ENCODE measurements at regions not wholly inside any gene's neighbourhood (a gene's known extent, or its start where the extent isn't known, plus 50 kb on each side); places are given as distances from the start of the nearest gene placed in this dataset.

GRCh38 chr1:222096476-222096772 is 354.5 kb upstream of the DUSP10 start:
- DNase-seq, result no peak

GRCh38 chr1:222095606-222096475 is 354.0 kb upstream of the DUSP10 start:
- DNase-seq, result peak; percentile 75

- DNase-seq, result no peak
Observed at GRCh38 chr1:222093518-222093917, 351.6 kb upstream of the DUSP10 start.

DNA sequence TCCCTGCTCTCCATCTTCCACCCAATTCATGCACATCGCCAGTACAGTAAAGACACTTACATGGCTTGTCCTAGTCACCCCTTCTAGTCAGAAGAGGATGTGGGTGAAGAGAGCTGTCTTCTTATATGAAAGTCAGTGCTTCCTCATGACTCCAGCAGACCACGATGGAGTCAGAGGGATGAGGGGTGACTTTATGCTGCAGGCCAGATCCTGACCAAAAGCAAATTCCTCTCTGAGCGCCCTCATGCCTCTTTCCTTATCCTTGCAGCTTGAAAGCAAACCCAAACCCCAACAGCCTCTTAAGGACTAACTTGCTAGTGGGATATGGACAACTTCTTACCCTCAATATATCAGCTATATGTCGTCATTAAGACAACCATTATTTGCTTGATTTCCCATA is 348.2 kb upstream of the DUSP10 start:
- no peak for DNase-seq

- DNase-seq, result no peak
Observed at GRCh38 chr1:222087221-222087920, 345.5 kb upstream of the DUSP10 start.

DNA sequence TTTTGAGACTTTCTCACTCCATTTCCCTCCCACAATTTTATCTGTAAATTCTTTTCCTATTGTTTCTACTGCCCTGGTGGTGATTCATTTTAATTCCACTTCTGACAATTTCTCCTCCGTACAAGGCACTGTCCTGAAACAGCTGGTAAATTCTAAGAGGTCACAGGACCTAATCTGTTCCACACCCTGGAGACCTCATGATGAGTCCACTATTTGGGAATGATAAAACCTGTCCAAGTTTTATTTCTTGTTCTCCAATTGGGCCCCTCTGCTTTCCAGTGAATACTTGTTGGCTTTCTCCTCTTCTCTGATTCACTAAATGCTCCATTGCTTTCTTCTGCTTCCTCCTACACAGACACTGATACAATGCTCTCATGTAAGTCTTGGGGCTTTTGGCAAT is 343.1 kb upstream of the DUSP10 start:
- no peak for DNase-seq

DNA sequence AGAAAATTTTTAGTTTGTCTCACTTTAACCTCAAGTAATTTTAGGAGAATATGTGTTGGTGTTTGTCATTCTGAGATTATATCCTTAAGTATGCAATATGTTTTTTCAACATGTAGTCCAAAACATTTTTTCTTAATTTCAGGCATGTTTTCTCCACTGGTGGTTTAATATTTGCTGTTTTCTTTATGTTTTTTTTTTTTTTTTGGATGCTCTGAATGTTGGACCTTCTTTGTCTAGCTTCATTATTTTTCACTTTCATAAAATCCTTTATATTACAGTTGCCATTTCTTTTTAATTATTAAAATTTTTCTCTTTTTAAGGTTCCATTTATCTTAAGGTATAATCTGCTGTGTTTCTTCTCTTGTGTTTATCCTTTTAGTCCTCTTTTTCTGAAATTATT is 342.2 kb upstream of the DUSP10 start:
- DNase-seq, result no peak

DNA sequence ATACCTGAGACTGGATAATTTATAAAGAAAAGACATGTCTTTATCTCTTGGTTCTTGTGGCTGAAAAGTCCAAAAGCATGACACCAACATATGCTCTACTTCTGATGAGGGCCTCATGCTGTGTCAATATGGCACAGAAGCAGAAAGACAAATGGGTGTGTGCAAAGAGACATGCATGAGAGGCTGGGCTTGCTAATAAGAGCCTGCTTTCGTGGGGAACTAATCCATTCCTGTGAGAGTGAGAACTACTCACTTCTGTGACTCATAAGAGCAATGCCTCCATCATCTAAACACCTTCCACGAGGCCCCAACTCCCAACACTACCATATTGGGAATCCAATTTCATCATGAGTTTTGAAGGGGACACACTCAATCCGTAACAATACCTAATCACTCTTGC is 340.0 kb upstream of the DUSP10 start:
- no peak for DNase-seq

DNA sequence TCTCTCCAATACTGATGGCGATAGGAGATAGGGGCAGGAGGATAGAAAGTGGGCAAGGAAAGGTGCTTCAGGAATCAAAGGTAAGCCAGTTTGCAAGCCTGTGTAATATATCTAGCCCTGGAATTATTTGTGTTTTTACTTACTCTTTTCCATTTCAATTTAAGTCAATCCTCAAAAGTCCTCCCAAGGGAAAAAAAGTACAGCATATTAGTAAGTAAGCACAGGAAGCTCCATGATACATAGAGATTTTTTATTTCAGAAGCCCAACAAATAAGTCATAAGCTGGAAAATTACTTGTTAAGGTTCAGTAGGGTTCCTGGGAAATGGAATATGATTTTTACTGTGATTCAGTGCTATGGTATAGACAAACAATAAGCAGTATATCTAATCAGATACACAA is 337.7 kb upstream of the DUSP10 start:
- DNase-seq, result no peak

DNA sequence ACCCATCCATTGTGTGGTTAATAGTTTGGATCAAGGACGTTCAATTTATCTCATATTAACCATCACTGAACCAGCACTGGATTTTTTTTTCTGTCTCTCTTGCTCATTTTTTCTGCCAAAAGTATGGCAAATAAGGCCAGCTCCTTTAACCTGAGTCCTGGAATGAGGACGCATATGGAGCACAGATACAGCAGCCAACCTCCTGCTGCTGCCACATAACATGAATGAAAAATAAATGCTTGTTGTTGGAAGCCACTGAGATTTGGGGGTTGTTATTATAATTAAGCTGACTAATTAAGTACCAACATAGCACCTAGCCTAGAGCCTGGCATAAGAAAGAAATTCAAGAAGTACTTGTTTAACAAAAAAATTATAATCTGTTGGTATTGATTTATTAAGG is 335.3 kb upstream of the DUSP10 start:
- DNase-seq, result no peak

DNA sequence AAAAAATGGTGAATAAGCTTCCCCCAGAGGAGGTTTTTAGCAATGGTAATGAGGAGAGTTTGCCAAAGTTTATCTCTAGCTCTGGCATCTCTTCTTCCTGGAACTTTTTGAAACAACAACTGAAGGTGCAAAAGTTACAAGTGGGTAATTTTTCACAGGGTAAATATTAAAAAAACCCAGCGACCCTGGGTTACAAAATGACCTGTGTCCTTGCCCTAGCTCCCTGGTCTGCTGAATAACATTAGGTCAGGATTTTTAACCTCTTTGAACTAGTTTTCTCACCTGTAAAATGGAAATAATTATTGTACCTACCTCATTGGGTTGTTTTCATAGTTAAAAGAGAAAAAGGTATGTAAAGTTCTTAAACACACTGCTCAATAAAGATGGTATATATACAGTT is 332.4 kb upstream of the DUSP10 start:
- no peak for DNase-seq

DNA sequence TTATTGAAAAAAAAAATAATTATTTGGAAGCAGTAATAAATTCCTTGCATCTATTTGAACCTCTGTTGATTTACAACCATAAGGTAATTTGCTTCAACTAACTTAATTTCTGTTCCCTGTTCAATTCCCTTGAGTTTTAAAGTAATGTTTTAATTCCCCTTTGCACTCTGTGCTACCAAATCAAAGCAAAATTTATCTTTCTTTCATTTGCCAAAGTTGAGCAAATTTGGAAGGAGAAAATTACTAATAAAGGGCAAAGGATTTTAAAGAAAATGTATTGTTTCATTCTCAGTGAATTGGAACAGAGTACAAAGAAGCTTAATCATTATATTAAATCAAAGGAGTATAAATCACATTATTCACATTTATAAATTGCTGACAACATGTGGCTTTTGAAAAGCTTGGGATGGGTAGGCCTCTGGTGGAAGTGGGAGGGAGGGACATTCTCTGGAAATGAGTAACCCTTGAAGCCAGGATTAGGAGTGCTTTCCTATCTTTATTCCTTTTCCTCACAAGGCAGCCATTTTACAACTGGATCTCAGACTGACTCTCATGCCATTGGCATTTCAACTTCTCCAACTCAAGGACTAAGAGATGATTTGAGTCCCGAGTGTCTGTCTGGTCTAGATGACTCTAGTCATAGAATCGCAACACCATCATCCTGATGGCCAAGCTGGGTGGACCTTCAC is 331.6 kb upstream of the DUSP10 start:
- no peak for DNase-seq

DNA sequence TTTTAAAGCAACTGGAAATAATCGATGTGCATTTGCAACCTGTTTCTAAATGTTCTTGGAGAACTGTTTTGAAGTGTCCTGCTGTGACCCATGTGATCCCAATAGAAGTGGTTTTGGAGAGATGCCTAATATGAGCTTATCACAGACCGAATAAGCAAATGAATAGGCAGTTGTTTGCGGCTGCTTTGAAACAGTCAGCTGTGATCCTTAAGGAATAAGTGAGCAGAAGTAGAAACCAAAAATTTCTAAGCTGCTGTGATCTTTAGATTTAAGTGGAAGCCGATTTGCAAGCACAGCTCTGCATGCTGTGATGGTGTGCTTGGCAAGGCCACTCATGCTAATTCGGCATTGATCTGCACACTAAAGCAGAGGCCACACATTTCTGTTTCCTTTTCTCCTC is 329.5 kb upstream of the DUSP10 start:
- DNase-seq, result no peak

DNA sequence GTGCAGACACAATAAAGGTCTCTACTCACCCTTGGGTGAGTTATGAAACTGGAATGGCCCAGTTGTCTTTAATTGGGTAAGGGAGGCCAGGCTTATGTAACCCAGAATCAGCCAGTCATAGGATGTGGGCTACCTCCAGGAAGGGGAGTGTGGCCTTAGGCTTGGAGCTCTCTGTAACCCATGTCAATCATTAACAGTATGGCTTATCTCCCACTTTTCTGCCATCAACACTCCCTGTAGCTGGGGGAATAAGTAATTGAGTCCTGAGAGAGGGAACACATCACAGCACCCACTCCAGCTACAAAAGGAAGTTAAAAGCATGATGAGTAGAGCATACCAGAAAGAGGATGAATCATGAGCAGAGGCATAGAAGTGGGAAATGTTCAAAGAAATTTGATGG is 327.0 kb upstream of the DUSP10 start:
- DNase-seq, result no peak

- DNase-seq, result no peak
Observed at GRCh38 chr1:222068101-222068500, 326.2 kb upstream of the DUSP10 start.

- no peak for DNase-seq
Observed at GRCh38 chr1:222066539-222066938, 324.6 kb upstream of the DUSP10 start.

DNA sequence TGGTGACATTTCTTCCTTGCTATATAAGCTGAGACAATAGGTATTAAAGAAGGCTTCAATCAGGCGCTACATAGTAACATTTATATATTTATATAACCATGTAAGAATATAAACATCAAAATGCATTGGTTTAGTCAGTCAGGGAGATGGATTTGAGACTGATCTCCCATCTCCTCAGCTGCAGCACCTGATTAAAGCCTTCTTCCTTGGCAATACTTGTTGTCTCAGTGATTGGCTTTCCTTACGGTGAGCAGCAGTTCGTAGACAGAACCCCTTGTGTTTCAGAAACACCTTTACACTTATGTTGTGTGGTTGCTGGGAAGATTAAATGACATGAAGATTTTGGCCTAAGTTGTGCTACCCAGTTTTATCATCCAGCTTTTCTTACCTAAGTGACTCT is 323.3 kb upstream of the DUSP10 start:
- DNase-seq, result no peak

- no peak for DNase-seq
Observed at GRCh38 chr1:222064388-222065211, 322.7 kb upstream of the DUSP10 start.

- DNase-seq, result no peak
Observed at GRCh38 chr1:222062640-222063039, 320.8 kb upstream of the DUSP10 start.

- no peak for DNase-seq
Observed at GRCh38 chr1:222061711-222062359, 319.9 kb upstream of the DUSP10 start.

GRCh38 chr1:222060210-222060916 is 318.5 kb upstream of the DUSP10 start:
- no peak for DNase-seq

GRCh38 chr1:222058249-222058648 is 316.4 kb upstream of the DUSP10 start:
- DNase-seq, result no peak

Measured in stimulated activated CD8-positive, alpha-beta memory T cell treated with anti-CD3 and anti-CD28 coated beads, Interleukin-4, amount 100 ng/mL, for 48 hours (primary cell).